Erythroblast (primary cell): ENCODE measurements at regions not wholly inside any gene's neighbourhood (a gene's known extent, or its start where the extent isn't known, plus 50 kb on each side); places are given as distances from the start of the nearest gene placed in this dataset.
"Not testable (repeated sequence)": the region's sequence is repeated elsewhere in the genome, so short reads cannot be mapped to it uniquely, and the experiment has no call there.

Experiments used
- DNase-seq, 2 experiments: peaks; one replicate each; lab custom pipeline; 2025; lab: John Stamatoyannopoulos, UW
- GATA1 ChIP-seq: IDR thresholded peaks from 2 replicates; pipeline ENCODE4 v1.6.1; 2011; ENCODE audit warnings: low read depth, mild to moderate bottlenecking, control low read depth, low read length, moderate library complexity
- POLR2A ChIP-seq: IDR thresholded peaks from 2 replicates; pipeline ENCODE4 v1.6.1; 2011; ENCODE audit warnings: mild to moderate bottlenecking, low read length

DNA sequence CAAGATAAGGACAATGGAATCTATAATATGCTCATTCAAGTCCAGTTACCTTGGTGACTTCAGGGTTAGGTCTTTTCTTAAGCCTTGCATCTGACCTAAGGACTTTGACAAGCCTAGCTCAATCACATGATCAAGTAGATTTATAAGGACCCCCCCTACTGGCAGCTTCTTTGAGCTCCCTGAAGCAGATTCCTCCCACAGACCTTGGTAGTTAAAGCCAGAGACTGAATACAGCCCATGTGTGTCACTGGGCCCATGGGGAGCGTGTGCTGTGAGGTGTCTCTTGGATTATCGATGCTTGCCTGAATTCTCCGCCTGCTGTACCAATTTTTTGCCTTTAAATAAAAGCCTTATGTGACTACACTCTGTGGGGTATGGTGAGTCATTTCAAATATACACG is 372.7 kb upstream of the RGS17 start:
- no peak for TF ChIP-seq GATA1
- no peak for TF ChIP-seq POLR2A
- DNase-seq: peak in 1 of 2 experiments; percentile 7

DNA sequence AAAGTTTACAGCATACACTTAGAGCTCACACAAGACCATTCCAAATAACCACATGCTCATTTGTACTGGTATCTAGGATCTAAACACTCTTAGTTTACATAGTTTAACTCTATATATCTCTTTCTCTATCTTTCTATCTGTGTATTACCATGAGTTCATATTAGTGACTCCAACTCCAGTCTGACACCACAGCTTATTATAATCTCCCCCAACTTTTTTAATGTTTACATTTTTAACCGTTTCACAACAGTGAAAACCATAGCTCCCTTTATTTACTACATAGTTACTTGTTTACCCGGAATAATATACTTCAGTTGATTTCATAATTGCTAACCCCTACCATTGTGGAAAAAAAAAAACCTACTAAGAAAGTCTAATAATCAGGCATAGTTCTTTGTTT is 362.4 kb upstream of the RGS17 start:
- no peak for DNase-seq
- TF ChIP-seq GATA1: no peak
- no peak for TF ChIP-seq POLR2A

DNA sequence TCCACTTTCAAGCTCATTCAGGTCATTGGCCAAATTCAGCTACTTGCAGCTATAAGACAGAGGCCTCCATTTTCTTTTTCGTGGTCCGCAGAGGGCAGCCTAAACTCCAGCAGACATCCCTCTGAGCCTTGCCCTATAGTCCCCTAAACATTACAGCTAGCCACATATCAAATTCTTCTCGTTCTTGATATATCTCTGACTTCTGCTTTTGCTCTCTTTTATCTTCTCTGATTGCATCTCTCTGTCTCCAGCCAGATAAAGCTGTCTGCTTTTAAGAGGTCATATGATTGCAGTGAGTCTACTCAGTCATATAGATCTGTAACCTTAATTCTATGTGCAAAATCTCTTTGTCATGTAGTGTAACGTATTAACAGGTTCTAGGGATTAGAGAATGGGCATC is 358.4 kb upstream of the RGS17 start:
- DNase-seq: no peak
- TF ChIP-seq GATA1 (no peak), POLR2A (no peak)

DNA sequence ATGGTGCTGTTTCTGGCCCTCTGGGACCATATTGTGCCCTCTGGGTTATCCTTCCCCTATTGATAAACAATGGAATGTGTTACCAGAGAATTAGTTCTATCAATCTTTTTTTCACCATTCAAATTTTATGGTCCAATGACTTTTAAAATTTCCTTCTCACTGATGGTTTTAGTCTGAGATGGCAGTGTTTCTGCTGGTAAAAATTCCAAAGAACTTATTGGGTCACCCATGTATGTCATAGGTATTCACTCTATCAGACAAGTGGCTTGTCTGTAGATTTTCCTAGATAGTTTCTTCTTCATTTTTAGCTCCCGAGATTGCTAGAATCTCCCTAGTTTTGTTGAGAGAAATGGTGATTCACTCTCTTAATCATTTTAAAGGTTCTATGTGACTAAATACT is 357.2 kb upstream of the RGS17 start:
- no peak for TF ChIP-seq GATA1
- TF ChIP-seq POLR2A: no peak

DNA sequence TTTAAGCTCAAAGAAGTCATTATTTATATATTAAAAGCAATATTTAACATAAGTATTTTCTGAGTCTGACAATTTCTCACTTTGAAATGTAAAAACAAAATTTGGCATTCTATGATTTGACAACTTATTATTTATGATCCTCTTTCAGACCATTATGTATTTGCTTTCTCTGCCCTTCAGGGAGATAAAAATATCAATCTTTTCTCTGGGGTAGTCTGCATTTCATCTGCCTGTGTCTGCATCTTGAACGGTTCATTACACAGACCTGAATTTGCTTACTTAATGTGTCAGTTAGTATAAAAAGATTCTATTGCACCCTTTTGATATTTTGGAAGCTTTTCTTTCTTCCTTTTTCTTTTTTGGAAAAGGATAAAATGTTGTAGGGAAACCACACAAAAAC is 354.0 kb upstream of the RGS17 start:
- no peak for TF ChIP-seq POLR2A
- no peak for TF ChIP-seq GATA1
- no peak for DNase-seq

More for the DNA sequence above, 357.2 kb upstream of the RGS17 start:
- no peak for DNase-seq

DNA sequence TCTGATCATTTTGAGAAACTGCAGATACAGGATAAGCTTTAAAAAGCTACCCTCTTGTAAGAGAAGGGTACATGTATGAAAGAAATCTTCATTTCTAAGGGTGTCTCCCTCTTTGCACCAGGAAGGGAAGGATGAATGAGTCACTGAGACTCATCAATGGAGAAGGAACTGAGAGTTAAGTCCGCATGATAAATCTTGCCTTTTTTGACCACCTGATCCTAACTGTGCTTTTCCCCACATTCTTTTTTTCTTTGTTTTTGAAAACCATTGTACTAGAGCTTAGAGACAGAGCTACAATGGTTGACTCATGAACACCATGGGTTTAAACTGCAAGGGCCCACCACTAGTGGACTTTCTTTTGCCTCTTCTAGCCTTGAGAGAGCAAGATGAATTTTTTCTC is 353.0 kb upstream of the RGS17 start:
- no peak for DNase-seq
- TF ChIP-seq GATA1 (no peak), POLR2A (no peak)

DNA sequence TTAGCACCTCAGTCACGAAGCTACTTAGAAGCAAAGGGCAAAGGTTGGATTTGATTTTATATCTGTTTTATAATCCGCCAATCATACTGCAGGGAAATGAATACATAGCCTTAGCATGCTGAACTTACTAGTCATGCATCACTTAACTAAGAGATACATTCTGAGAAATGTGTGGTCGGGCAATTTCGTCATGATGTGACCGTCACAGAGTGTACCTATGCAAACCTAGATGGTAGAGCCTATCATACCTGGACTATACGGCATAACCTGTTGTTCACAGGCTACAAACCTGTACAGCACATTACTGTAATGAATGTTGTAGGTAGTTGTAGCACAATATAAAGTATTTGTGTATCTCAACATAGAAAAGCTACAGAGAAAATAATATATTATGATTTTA is 345.2 kb upstream of the RGS17 start:
- no peak for TF ChIP-seq POLR2A
- no peak for TF ChIP-seq GATA1
- no peak for DNase-seq

DNA sequence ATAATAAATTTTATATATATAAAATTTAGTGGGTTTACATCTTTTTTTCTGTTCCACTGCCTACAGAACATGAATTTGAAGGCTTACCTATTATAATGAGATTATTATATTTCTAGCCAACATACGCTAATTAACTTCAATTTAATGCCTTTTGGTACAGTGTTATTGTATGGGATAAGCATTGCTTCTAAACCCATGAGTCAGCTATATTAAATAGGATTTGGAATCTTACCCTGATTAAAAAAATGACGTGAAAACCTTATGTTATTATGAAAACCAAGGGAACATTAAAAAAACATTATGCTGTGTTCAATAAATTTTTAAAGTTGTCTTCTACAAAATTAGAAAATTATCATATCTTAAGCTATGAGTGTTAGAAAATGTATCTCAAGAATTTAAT is 334.0 kb upstream of the RGS17 start:
- TF ChIP-seq GATA1: no peak
- TF ChIP-seq POLR2A: no peak
- DNase-seq: no peak

DNA sequence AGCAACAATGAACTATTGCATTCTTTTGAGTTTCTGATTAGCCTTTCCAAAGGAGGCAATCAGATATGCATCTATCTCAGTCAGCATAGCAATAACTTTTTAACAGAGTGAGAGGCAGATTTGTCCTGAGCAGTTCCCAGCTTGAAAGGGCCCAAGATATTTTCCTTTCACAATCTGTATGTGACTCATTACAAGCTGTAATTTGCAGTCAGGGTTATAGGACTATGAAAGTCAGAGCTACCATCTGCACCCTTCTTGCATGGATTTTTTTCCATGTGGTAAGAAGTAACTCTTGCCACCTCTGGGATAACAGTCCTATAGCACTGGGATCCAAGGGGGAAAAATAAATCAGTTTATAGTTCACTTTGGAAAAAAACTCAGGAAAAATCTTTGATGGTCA is 318.2 kb upstream of the RGS17 start:
- TF ChIP-seq GATA1 (no peak), POLR2A (no peak)
- DNase-seq: no peak

DNA sequence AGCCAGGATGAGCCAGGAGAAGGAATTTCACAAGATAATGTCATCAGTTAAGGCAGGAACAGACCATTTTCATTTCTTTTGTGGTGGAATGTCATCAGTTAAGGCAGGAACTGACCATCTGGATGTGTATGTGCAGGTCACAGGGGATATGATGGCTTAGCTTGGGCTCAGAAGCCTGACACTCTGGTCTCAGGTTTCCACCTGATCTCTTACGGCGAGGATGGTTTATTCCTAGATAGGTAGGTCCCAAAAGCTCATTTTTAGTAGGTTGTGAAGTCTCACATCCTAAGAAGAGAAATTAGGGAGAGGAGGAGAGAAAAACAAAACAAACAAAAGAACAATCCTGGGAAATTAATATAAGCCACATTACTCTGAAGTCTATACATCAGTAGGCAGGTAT is 311.7 kb upstream of the RGS17 start:
- not testable (repeated sequence) for DNase-seq

DNA sequence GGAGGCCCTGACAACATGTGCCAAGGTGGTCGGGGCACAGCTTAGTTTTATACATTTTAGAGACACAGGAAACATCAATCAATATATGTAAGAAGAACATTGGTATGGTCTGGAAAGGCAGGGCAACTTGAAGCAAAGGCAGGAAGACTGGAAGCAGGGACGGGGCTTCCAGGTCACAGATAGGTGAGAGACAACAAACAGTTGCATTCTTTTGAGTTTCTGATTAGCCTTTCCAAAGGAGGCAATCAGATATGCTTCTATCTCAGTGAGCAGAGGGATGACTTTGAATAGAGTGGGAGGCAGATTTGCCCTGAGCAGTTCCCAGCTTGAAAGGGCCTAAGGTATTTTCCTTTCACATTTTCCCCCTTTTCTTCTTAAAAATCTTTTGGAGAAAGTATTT is 311.0 kb upstream of the RGS17 start:
- no peak for DNase-seq
- TF ChIP-seq GATA1: no peak
- TF ChIP-seq POLR2A: no peak

DNA sequence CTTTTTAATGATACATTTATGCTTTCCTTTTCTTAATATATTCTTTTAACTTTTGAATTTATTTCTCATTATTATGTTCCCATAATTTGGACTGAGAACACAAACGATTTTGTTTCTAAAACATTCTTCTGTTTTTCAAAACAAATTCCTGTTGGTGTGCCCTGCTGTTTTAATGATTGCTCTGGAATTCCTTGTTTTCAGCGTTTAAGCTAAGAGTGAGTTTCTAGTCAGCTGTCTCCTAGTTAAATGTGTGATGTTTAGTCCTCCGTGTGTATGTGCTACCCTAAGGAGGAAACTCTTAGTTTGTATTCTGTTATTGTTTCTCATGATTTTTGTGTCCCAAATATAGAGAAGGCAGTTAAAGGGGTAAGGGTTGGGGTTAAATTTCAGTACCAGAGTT is 306.1 kb upstream of the RGS17 start:
- TF ChIP-seq GATA1 (no peak), POLR2A (no peak)
- no peak for DNase-seq

DNA sequence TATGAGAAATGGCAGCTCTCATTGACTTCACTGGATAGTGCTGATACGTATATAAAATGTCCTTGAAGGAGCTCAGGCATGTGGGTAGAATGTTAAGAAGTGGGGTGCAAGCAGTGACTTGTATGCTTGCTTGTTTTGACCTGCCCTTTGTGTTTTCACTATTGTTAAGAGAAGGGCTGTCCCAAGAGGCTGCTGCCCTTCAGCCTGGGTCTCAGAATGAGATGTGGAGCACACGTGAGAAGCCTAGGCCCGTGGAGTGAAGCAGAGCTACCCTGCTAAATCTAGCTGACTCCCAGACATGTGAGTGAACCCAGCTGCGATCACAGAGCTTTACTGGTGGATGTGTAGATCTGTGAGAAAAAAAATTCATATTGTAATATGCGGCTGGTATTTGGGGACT is 305.3 kb upstream of the RGS17 start:
- TF ChIP-seq GATA1 (no peak), POLR2A (no peak)
- no peak for DNase-seq

DNA sequence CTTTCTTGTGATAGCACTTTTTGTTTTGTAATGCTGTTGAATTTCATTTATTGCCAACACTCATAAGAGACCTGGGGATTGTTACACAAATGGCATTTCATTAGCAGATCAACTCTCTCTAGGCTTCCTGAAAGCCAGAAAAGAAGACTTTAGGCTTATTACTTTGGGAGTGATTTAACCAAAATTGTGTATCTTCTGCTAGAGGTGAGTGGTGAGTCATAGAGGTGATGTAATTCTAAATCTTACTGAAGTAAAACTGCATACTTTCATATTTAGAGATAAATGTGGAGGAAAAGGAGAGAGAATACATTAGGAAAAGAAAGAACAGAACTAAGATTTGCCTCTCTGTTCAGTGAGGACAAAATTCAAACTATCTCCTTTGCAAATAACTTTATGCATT is 304.7 kb upstream of the RGS17 start:
- DNase-seq: no peak
- TF ChIP-seq POLR2A: no peak

DNA sequence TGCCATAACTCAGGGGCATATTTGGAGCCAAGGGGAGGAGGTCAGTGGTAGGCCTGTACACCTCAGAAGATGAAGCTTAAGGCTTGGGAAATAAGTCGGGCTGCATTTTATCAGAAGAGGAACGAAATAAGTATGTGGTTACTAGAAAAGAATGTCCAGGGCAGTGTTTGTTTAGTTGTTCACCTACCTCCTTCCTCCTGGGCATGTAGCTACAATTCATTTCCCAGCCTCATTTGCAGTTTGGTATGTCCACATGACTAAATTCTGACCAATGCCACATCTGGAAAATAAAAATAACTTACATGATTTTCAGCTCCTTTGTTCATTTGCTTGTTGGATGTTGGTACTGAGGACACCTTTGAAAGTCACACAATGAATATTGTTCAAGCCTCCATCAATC is 294.5 kb upstream of the RGS17 start:
- DNase-seq: no peak

DNA sequence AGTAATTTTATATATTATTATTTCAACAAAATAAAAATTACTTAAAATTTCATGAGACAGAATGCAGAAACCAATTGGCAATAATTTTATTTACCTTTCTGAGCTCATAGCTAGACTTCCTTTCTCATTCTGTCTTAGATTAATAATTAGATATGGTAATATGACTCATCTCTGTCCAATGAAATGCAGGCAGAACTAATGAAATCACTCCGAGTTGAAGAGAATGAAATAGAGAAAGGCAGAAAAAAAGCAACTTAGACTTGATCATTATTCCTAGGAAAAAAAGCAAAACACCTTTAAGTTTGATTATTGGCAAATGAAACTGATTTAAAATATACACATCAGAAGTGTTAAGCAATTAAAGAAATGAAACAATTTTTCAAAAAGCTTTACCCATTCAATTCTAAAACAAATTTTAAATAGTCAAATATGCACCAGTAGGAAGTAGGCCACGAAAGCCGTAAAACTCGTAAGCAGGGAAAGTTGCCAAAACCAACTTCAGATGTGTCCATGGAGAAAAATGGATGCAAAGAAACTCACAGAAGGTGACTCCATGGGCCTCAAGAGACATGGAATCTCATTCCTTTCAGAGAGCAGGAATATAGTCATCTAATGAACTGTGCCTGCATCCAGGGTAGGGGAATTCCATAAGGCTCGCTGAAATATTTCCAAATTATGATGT is 293.8 kb upstream of the RGS17 start:
- TF ChIP-seq GATA1: no peak
- no peak for TF ChIP-seq POLR2A
- DNase-seq: no peak

More for the DNA sequence above, 294.5 kb upstream of the RGS17 start:
- TF ChIP-seq POLR2A (no peak), GATA1 (no peak)
